Suppressor macrophage treated with lipopolysaccharide for 1 hour (primary cell): ENCODE measurements at regions not wholly inside any gene's neighbourhood (a gene's known extent, or its start where the extent isn't known, plus 50 kb on each side); places are given as distances from the start of the nearest gene placed in this dataset.
A peak's percentile ranks its signal among the peaks of the same experiment; 100 is the strongest.

ENCODE experiments used
- DNase-seq, 3 donors: peaks; one replicate each; pipeline ENCODE4 v3.0.0-alpha.2; 2020 to 2022

DNA sequence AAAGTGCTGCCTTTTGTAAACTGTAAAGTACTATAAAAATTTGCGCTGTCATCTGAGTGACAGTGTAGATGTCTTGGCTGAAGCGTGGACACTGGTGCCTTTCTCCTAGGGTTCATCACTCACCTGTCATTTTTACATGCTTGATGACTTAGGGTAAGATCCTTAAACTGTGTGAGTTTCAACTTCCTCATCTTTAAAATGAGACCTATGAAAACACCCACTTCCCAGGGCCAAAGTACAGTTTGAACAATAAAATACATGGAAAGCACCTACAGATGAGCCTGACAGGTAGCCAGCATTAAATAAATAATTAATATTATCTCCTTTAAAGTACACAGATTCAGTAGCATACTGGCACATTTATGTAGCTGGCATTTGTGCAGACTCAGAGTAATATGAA, 309.9 kb downstream of the CHRM3 start:
- no peak for DNase-seq

DNA sequence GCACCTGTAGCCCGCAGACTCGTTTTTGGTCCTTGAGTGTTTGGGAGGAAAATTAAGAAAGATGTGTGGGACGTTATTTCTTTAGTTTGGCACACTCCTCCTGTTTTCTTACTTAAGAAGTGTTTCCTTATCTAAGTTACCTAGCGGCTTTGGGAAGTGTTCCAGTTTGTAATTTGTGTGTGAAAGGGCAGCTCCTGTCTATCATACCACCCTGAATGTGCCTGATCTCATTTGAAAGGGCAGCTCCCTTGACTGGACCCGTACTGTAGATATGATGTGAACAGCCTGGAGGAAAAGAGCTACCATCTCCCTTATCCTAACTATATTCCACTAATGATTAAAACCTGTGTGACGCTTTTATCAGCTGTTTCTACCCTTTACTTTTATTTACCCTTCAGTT, 314.3 kb downstream of the CHRM3 start:
- DNase-seq = no peak

DNA sequence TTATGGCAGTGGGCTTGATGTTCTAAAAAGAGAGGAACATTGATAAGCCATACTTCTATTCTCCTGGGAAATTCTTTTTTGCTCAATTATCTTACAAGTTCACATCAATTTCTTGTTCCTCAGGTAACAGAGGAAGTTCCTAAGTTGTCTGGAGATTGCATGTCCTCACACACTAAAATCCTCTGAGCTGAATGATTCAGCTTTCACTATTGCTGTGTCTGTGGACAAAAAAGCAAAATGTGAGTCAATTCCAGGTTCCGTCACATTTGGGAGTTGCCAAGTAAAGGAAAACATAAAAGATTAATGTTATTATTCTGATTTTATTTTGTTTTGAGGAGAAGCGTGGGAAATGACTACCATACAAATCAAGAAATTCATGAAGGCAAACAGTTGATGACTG, 316.7 kb downstream of the CHRM3 start:
- no peak for DNase-seq

DNA sequence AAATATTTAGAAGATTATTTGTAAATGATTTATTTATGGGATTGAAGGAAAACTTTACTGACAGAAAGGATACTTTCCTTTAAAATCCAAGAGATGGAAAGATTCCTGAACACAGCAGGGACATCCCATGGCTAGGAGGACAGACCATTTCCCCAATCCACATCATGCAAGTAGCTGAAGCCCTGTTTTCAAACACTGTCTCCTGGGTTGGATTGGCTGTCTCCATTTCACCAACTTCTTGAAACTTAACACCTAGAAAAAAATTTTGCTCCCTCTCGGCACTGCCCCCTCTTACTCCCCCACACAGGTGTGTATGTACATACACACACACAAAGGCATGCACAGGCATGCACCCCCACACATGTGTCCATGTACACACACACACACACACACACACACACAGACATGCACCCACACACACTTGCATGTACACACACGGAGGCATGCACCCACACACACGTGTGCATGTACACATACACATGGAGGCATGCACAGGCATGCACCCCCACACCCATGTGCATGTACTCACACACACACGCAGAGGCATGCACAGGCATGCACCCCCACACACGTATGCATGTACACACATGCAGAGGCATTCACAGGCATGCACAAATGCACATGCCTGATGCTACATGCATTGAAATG, 320.0 kb downstream of the CHRM3 start:
- no peak for DNase-seq

DNA sequence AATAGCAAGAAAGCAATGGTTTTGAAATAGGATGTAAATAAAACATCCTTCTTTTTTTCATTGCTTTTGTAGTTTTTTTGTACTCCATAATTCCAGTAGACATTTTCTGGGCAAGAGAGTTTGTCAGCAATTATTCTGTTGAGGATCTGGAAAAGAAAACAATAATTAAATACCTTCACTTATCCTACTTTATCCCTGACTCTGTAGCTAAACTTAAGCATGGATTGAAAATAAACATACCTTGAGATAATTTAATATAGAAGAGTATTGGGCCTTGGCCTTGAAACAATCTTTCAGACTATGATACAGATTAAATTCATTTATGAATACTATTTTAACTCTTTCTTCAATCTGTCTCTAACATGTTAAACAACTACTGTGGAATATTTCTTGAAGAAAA, 321.2 kb downstream of the CHRM3 start:
- DNase-seq = no peak

DNA sequence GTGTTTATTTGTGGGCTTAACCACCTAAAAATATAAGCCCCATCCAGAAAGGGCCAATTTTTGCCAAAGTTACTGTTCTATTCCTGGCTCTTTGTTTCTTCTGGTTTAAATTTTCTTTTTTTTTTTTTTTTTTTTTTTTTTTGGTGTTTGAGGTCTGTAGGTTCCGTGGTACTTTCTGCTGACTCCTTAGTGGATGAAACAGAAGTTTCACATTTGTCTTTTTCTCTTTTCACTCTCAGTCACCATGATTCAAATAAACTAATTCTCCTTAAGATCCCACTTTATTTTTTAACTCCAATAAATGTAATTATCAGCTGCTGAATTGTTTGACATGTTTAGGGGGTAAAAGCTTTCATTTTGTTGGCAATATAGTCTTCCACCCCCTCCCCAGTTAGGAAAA, 322.3 kb downstream of the CHRM3 start:
- DNase-seq = no peak

DNA sequence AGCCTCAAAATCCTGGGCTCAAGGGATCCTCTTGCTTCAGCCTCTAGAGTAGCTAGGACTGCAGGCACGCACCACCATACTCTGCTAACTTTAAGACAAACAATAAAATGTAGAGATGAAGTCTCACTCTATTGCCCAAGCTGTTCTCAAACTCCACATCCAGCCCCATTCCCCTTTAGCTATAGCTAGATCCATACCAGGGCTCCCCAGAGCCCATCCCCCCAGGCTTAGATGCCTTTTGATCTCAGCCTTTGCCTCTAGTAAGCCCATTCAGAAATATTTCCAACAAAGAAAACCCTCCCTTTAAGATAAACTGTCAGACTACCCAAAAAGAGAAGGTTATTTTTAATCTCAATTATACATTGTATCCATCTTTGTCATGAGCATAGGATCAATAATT, 325.4 kb downstream of the CHRM3 start:
- DNase-seq = no peak

DNA sequence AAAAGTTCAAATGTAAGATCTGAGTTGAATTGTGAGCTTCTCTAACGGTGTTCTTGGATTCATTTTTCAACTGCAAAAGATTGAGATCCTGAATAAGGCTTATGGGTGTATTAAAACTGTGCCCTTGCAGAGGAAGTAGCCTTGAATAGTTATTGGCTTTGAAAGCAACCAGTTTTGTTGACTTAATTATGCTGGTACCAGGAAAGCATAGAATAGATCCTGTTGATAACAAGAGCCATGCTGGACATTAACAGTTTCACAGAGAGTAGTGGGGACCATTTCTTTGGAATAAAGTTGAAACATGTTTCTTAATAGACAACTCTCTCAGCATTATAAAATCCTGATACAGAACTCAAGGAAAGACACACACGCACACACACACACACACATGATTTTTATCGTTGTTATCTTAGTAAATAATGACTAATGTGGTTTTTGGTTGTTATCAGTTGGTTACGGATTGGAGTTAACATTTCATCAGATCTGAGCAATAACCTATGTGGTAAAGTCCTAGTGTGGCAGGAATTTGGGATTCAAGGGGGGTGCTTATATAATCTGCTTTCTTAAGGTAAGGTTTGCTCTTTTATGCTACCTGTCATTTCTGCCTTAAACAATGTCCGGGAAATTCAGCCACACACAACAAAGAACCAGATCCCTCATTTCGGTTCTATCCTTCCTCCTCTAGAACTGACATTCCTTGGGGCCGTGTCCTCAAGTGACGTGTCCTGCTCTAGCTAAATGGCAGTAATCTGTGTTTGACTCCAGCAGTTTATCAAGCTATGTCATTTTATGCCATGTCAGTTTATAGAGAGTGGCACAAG, 330.9 kb downstream of the CHRM3 start:
- DNase-seq = no peak

DNA sequence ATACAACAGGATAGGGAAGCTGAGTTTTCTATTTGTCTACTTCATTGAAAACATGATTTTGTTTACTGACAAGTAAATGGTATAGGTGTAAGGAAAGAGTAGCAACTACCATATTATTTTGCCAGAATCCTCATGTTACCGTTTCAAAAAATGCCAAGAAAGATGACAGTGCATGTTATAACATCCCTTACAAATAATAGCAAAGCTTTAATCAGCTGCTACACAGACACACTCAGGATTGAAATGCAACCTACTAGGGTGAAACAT, 331.5 kb downstream of the CHRM3 start:
- DNase-seq = no peak

DNA sequence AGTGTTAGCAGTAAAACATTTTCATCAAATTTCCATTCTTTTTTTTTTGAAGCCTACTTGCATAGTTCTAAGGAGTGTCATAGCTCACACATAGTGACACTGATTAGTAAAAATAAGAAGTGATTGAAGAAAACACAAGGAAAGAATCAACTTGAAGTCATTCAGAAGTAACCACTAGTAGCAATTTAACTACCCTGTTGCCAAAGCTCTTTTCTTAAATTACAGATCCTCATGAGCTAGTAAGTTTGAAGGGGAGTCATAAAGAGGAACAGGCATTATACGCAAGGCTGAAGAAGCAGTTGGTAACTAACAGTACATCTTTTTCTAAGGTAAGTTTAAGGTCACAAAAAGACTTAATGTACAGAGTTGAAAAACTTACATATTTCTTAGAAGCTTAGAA, 332.2 kb downstream of the CHRM3 start:
- peak in 1 of 3 donors; percentile 23 for DNase-seq

DNA sequence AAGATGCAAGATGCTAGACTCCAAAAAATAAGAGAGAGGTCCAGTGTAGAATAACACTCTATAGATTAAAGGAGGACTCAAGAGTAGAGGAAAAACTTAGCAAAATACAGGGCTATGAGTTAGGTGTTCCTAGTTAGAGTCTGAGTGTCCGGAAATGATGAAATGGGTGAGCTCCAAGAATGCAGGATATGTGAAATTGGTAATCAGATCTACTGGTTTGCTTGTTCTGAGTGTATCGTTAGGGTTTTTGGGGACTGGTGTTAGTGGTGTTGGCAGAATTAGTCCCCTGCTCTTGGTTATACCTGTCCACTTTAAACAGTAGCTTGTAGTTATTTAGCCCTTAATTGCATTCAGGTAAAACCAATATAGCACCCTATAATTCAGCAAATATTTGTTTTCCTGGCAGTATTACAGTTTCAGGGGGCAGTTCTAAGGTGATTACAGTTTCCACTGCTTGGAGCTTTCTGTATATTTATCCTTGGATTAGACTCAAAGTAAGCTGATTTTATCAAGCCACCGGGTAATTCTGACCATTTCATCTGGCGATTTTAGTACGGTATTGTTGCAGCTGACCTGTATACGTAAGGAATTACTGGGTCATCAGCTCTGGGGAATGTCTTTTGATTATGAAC, 332.7 kb downstream of the CHRM3 start:
- DNase-seq = no peak

DNA sequence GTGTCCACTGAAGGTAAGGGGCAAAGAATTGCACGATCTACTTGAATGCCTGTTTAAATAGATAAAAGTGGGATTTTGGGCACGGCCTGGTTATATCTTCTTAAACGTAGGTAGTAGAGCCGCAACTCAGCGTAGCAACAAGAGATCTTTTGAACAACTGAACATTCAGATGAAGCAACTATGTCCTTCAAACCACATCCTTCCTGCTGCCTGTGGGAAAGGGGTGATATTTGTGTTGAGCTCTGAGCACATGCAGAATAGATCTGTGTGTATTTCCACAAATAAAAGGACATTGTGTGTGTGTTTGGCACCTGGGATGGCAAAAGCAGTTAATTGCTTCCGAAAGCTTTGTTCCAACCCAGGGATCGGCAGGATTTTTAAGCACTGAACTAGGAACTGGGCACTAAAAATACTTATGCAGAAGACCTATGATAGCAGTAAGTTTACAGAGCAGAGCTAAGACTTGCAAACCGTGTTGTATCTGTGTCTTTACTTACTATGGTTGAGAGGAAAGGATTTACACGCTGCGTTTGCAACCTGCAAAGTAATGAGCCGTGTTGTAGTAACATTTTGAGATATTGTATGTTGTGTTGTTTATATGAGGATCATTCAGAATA, 333.4 kb downstream of the CHRM3 start:
- DNase-seq = peak; percentile 7 to 33 (median 14)

DNA sequence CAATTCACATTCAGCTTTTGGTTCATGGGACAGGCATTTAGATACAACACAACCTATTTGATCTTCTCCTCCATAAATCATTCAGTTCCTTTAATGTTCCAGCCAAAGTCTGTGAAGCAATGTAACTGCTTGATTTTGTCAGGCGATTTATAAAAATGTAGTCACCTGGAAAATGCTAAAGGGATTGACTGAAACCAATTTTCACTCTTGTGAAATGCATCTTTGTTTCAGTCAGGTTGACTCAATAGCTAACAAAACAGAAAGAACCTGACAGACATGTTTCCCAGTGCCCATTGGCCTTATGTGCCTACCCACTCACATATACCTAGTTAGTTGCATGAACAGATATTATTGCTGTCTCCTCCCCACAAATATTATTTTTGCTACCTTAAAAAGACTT, 335.7 kb downstream of the CHRM3 start:
- no peak for DNase-seq

DNA sequence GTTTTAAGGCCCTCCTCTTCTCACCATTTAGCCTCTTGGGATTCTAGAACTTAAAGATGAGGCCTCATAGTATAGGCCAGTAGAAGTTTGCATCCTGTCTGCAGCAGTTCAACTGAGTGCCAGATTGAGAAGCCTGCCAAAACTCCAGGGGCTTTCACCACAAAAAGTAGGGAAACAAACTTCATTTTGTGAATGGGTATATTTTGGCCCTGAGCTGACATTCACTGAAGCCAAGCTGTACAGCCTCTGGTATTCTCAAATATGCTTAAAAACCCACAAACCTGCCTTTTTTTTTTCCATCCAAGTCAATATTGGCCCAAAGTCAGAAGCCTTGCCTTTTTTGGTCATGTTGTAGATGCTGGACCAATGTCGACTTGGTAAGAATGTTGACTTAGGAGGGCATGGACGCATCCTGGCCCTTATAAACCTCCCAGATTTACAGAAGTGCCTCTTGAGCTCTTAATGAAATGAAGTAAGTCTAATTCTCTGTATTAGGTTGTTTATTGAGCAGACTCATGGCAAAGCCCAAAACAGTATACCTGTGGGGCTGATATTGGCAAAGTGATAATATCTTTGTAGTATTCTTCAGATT, 337.5 kb downstream of the CHRM3 start:
- no peak for DNase-seq

DNA sequence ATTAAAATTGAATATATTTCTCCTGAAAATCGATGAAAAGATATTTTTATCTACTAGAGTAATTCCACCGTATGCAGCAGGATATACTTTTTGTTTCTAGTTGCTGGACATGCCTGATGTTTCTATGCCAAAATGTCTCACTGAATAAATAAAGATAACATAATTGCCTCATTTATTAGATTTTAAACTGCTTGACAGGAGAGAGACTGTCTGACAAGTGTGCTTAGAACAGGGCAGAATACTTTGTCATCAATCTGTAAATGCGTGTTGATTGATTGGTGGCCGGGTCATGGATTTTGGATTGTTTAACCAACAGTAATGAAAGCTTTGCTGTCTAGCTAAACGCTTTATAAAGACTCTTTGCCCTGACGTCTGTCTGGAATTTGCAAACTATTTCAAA, 339.0 kb downstream of the CHRM3 start:
- DNase-seq = no peak

DNA sequence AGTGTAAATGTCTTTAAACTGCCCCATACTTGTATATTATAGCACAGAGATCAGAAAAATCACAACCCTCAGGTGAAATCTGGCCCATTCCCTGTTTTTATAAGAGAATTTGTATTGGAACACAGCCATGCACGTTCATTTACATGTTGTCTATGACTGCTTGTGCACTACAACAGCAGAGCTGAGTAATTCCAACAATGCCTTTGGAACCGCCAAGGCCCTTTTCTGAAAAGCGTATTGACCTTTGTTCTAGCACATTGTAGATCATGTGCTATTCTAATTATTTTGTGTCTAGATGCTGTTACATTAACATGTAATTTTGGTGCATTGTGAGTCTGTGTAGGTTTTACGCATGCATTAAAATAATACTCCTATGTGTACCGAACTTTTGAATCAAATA, 339.6 kb downstream of the CHRM3 start:
- no peak for DNase-seq

DNA sequence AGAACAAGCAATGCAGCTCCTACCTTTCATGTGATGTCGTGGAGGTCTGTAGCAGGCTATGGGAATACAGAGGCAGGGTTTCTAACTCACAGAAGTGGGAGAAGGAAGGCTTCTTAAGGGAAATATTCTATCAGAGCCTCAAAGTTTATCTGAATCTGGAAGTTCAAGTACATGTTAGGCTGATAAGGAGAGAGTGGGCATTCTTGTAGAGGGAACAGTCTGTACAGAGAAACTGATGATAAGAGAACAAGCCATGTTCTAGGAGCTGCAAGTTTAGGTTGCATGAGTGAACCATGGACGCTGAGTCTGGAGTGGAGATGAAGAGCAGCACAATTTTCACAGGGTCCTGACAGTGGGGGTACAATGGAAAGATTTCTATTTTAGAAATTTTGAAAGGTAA, 344.0 kb downstream of the CHRM3 start:
- no peak for DNase-seq

DNA sequence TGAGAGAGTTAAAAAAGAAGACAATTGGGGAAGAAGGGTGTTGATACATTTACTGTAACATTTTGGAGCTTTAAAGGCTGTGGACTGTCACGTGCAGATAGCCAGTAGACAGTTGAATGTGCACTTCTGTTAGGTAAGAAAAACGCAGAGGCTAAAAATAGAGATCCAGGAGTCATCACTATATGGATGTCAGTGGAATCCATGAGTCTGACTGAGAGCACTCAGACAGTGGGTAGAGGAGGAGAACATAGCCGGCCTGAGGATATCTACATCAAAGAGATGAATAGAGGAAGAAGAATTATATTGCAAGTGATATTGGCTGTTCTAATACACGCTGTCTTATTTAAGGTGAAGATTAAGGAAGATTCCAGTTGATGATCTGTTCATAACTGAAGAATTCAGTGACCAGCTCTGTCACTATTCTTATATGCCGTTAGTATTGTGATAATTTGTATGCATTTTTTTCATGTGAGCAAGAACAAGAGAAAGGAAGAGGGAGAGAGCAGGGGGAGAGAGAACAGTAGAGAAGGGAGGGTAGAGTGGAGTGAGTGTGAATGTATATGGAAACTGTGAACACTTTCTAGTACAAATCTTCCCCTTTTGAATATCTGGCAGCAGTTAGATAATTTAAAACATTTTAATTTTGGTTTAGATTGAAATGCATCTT, 344.8 kb downstream of the CHRM3 start:
- DNase-seq = no peak

DNA sequence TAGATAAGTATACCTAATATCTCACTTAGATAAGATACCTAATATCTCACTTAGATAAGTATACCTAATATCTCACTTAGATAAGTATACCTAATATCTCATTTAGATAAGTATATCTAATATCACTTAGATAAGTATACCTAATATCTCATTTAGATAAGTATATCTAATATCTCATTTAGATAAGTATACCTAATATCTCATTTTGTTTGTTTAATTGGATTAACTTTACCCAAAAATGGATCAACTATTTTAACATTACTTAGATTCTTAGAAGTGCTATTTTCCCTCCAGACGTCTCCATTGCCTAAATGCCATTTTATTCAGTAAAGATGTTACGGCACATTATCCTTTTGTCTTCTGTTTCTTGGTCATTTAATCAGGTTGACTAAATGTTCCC, 346.4 kb downstream of the CHRM3 start:
- DNase-seq = no peak

DNA sequence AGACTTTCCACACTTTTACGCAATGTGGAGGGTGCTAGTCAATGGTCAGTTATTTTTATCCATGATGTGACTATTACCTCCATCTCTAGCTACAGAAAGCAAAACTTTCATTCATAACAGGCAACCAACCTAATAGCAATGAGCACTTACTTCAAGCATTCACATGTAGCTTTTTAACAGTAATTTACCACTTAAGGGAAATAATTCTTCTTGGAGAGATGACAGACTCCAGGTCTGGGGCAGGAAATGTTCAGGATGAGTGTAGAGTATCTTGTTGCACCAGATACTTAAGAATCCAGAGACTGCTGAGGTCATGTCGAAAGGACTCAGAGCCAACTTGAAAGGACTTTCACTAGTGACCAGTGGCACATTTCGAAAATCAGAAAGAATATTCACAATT, 347.6 kb downstream of the CHRM3 start:
- DNase-seq = no peak

DNA sequence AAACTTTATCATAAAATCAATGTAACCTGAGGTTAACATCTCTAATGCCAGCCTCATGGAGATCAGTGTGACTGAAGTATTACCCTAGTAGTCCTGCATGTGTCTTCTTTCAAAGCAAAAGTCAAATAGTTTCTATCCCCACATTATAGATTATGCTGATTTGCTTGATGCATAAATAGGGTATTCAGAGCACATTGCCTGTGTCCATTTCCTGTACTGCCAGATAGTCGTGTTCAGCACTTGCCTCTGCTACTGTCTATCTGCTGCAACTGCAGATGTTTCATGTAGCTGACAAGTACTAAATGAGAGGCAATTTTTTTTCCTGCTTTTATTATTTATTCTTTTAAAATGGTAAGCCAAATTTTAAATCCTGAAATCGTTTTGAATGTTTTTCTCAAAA, 348.7 kb downstream of the CHRM3 start:
- no peak for DNase-seq

DNA sequence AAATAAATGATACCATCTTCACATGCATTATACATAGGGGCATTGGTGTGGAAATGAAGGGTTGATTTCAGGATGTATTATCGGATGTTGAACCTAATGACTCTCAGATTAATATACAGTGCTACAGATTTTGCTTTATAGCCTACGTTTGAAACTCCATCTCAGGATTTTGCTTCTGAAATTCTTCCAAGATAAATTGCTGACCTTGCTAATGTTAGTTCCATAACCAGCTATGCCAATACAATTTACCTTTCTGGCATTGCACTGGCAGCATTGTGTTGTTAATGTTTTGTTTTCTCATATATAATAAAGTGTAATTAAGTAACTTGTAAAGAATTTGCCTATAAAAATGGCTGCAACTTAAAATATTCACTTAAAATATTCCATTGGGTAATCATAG, 350.1 kb downstream of the CHRM3 start:
- DNase-seq = no peak

DNA sequence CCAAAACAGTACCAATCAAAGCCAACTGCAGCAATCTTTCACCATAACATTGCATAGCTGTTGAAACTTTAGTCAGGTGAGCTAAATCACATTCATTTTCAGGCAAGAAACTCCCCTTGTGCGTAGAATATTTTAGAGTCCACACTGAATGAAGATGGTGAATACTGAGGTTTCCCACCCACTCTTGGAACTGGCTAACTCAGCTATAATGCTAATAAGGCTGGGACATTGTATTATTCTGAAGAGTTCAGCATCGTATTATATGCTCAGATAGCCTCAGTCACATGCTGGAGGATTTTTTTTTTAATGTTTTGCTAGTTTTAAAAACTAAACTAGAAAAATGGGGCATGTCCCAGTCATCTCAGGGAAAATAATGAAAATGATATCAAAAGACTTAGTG, 352.3 kb upstream of the FMN2 start:
- no peak for DNase-seq
